ENCODE measurements at regions not wholly inside any gene's neighbourhood (a gene's known extent, or its start where the extent isn't known, plus 50 kb on each side); places are given as distances from the start of the nearest gene placed in this dataset.
"Not testable (repeated sequence)": the region's sequence is repeated elsewhere in the genome, so short reads cannot be mapped to it uniquely, and the experiment has no call there.

- not testable (repeated sequence) for DNase-seq (ENCODE audit: low spot score)
Measured at GRCh38 chr6:91052473-91053450, 465.9 kb upstream of the MAP3K7 start.

DNA sequence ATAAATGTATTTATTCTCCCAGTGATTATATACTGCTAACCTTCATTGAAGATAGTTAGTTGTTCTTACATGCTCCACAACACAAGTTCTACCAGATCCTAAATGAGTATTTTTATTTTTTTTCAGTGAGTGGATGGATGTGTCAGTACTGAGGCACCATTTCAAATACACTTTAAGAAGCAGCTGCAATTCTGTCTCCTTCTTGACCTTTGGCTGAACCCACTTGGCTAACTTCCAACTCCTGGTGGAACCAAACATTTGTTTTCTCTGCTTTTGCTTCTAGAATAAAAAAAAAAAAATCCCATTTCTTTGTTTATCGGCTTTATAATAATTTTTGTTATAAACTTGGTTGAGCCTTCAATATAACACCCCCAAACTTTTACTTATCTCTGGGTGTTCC, 458.3 kb upstream of the MAP3K7 start:
- DNase-seq (ENCODE audit: low spot score): no peak

- no peak for DNase-seq (ENCODE audit: low spot score)
Measured at GRCh38 chr6:91043751-91044150, 456.9 kb upstream of the MAP3K7 start.

- no peak for DNase-seq (ENCODE audit: low spot score)
Measured at GRCh38 chr6:91042656-91043055, 455.8 kb upstream of the MAP3K7 start.

GRCh38 chr6:91033964-91034363, 447.1 kb upstream of the MAP3K7 start:
- no peak for DNase-seq (ENCODE audit: low spot score)

DNA sequence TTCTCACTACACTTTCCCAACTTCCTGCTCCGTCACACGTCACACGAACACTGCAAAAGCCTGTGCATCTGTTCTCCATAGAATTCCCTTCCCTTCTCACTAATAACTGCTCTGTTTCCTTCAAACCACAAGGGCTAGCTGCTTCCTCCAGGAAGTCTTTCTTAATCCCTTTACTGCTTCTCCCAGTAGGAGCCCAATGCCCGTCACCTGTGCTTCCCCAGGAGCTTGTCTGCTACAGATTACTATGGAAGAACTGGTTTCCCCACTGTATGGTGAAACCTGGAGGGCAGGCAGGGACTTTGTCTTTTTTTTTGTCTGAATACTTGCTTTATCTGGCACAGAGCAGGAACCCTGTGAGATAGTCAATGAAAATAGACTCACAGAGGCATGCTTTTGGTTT, 444.7 kb upstream of the MAP3K7 start:
- DNase-seq (ENCODE audit: low spot score): no peak

- DNase-seq (ENCODE audit: low spot score): no peak
Measured at GRCh38 chr6:91029211-91029610, 442.3 kb upstream of the MAP3K7 start.

DNA sequence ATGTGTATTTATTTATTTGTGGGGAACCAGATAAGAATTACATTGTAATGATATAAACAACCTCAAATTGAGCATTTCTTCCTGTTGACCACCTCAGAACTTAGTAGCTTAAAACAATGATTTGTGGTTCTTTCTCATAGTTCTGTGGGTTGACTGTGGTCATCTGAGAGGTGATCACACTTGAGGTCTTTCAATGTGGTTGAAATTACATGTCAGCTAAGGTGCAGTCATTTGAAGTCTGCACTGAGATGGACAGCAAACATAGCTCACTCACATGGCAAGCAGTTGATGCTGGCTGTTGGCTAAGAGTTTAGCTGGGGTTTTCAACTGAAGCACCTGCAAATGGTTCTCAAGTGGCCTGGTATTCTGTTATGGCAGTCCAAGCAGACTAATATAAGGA, 436.7 kb upstream of the MAP3K7 start:
- no peak for DNase-seq (ENCODE audit: low spot score)

- DNase-seq (ENCODE audit: low spot score): no peak
Measured at GRCh38 chr6:91020744-91021143, 433.9 kb upstream of the MAP3K7 start.

DNA sequence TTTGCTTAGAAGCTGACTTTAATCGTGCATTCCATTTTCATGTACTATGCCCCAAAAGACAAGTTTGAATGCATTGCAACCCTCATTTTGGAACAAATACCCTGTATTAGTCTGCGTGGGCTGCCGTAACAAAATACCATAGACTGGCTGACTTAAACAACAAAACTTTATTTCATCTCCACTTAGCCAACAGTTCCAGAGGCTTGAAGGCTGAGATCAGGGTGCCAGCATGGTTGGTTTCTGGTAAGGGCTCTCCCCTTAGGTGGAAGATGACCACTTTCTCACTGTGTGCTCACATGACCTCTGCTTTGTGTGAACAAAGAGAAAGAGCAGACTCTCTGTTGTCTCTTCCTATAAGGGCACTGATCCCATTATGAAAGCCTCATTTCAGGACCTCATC, 431.7 kb upstream of the MAP3K7 start:
- DNase-seq (ENCODE audit: low spot score): no peak

DNA sequence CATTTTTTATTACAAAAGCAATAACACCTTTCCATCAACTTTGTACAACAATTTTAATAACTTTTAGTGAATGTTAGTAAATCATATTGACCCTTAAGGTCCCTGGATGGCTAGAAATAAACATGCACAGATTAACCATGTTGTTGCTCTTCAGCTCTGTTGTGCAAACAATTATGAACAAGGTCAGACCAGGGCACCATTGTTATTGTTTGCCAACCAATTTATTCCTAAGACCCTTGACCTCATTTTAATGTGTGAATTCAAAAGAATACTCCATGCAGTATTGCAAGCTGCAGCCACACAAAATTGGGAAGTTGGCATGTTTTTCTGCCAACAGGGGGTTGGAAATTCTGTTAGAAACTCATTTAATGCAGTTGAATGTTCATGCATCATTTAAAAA, 426.6 kb upstream of the MAP3K7 start:
- DNase-seq (ENCODE audit: low spot score): no peak

DNA sequence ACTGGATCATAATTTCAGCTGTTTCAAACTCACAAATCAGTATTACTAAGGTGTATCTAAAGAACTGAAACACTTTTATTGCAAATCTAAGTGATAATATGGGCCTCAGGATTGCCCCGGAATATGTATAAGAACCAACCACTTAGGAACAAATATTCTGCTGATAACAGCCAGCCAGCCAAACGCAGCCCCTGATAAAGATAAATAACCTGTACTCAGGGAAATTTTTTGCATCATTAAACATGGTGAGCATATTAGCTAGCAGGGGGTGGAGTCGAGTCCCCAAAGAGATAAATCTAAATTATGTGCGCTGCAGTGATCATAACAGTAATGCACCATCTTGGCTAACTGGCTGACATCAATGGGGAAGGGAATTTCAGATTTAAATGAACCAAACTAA, 410.2 kb upstream of the MAP3K7 start:
- DNase-seq (ENCODE audit: low spot score): no peak

- no peak for DNase-seq (ENCODE audit: low spot score)
Measured at GRCh38 chr6:90993770-90994169, 406.9 kb upstream of the MAP3K7 start.

DNA sequence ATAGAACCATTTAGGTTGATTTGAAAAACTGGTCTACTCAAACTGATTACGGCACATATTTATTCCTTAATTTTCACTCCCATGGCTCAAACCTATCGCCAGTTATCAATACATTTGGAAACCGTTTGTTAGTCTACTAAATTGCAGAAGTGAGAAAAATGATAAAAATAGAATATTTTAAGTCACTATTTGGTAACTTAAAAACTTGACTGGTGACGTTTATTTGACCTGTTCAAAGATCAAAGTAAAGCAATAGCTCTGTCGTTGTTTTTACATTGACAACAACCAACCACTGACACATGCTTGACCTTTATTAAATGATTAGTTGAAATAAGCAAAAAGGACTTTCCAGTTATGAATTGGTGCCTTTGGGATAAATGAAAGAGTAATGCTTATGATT, 402.9 kb upstream of the MAP3K7 start:
- no peak for DNase-seq (ENCODE audit: low spot score)

DNA sequence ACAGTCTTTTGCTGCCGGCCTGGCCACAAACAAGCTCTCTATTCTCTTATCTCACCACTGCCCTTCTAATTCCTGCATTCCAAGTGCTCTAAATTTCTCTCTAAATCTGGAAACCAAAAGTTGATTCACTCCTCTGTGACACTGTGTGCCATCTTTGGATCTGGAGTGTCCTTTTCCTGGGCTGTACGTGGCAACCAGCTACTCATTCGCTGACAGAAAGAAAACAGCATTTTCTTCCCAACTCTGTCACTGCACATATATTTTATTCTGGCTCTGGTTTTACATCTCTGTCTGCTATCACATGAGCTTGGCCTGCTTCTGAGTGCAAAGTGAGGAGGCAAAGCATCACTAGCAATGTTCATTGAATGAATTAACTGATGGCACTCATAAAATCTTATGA, 397.2 kb upstream of the MAP3K7 start:
- no peak for DNase-seq (ENCODE audit: low spot score)

DNA sequence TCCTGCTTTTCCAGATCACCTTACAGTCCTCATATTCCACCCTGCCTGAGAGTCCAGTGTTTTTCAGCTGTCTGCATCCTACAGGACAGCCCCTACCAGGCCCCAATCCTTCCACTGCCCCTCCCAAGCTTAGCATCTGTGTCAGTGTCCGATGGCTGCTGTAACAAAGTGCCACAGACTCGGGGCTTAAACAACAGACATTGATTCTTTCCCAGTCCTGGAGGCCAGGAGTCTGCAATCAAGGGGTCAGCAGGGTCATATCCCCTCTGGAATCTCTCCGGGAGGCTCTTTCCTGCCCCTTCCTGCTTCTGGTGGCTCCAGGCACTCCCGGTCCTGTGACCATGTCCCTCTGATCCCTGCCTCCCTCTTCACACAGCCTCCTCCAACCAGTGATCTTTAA, 396.6 kb upstream of the MAP3K7 start:
- DNase-seq (ENCODE audit: low spot score): no peak

DNA sequence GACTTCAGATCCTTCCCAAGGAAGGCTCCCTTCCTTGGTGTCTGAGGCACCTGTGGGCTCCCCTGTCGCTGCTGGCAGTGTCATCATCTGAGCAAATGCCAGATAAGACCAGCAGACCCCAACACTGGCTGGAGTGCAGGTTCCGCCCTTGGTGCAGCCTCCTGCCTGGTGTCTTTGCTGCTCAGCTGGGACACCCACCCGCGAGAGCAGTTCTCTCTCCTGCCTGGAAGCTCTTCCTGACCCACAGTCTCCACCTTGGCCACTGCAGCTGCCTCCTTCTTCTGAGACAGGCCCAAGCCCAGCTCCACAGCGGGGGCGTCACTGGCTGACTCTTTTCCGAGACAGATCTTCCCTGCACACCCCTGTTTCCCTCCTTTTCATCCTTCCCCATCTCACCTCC, 395.7 kb upstream of the MAP3K7 start:
- DNase-seq (ENCODE audit: low spot score): no peak

DNA sequence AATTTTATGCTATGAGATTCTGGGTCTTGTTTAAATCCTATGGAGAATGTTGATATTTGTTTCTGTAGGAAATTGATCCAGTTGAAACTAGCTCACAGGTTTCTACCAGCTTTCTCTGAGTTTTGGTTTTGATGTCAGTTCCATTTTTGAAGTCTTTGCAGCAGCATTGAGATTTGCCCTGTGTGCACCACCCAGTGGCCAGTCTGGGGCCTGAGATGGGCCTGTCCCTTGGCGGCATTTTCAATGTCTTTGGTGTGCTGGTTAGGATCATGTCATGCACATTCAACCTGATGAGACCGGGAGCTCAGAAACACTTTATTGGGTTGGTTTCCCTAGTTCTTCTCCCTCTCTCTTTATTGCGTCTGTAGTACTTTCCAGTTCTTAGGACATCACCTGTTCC, 395.2 kb upstream of the MAP3K7 start:
- no peak for DNase-seq (ENCODE audit: low spot score)

DNA sequence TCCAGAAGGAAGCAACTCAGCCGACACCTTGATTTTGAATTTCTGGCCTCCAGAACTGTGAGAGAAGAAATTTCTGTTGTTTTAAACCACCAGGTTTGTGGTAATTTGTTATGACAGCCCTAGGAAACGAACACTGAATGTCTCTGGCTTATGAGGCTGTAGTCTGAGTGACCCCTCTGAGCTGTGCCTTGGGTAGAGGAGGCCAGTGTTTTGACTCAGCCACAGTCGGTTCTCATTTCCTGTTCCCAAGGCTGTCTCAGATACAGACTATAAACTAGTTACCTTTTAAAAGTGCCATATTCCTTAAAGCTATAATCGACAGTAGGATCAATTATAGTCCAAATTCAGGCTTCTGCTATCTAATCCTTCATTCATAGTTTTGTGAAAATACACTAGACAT, 391.2 kb upstream of the MAP3K7 start:
- no peak for DNase-seq (ENCODE audit: low spot score)

GRCh38 chr6:90977513-90977912, 390.6 kb upstream of the MAP3K7 start:
- DNase-seq (ENCODE audit: low spot score): no peak

DNA sequence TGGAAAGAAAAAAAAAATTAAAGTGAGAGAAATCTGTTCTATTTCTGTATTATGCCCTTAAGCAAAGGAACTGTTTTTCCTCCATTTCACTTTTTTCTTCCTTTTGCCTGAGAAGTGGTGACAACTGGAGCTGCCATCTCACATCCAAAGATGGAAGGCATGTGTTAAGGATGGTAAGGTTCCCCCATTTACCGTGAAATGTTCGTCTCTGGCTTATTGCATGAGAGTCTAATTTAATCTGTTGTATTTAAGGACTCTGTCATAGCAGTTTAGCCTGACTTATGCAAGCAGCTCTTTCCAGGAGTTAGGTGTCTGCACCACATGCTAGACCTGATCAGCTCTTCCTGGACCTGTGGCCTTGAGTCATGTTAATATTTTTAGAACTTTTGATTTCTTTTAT, 389.5 kb upstream of the MAP3K7 start:
- DNase-seq (ENCODE audit: low spot score): no peak

- DNase-seq (ENCODE audit: low spot score): no peak
Measured at GRCh38 chr6:90975741-90976140, 388.9 kb upstream of the MAP3K7 start.

DNA sequence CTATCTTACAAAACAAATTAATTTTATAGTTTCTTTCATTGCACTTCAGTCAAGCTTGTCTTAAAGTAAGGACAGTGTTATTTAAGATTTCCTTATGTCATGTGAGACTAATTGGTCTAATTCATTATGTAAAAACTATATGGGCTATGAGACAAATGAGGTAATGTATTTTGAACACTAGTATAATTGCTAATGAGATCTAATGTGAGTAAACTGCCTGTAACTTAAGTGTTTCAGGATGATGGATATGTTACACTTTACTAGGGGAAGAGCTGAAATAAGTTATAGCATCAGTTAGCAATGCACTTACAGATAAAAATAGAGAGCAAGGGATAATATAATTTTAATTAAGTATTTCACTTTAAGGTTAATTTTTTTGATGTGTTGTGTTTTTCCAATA, 386.3 kb upstream of the MAP3K7 start:
- DNase-seq (ENCODE audit: low spot score): no peak

GRCh38 chr6:90970672-90971071, 383.8 kb upstream of the MAP3K7 start:
- no peak for DNase-seq (ENCODE audit: low spot score)
